GM23338 (cell line): ENCODE measurements at regions not wholly inside any gene's neighbourhood (a gene's known extent, or its start where the extent isn't known, plus 50 kb on each side); places are given as distances from the start of the nearest gene placed in this dataset.

Experiments used
- ATAC-seq: fragments of 200-7000 bp; cut with Tn5 transposase; 3 replicates; pipeline ENCODE4 v1.9.1; 2020
- DNase-seq: peaks from one replicate; pipeline ENCODE4 v3.0.0-alpha.2; 2015; ENCODE audit warnings: low spot score
- H2AFZ ChIP-seq: fragments of 200-600 bp; sonication (generic); 2 replicates; pipeline ENCODE4 v1.8.0; 2016; ENCODE audit warnings: antibody characterized with exemption, mild to moderate bottlenecking, moderate library complexity
- H3F3A ChIP-seq: fragments of 200-600 bp; sonication (generic); replicated peaks from 2 replicates; pipeline ENCODE4 v1.8.0; 2017; ENCODE audit warnings: antibody characterized with exemption, mixed run types, low read depth
- H3K27ac ChIP-seq: fragments of 200-600 bp; sonication (generic); 2 replicates; pipeline ENCODE4 v1.6.1; 2016; ENCODE audit warnings: low read depth
- H3K27me3 ChIP-seq: fragments of 200-600 bp; sonication (generic); 2 replicates; pipeline ENCODE4 v1.8.0; 2016; ENCODE audit warnings: mild to moderate bottlenecking, mixed run types, moderate library complexity; ENCODE audit not compliant: insufficient read depth
- H3K36me3 ChIP-seq: fragments of 200-600 bp; sonication (generic); 2 replicates; pipeline ENCODE4 v1.8.0; 2016; ENCODE audit warnings: mild to moderate bottlenecking; ENCODE audit not compliant: insufficient read depth
- H3K4me1 ChIP-seq: fragments of 200-600 bp; sonication (generic); 2 replicates; pipeline ENCODE4 v1.8.0; 2016; ENCODE audit warnings: mild to moderate bottlenecking, moderate library complexity; ENCODE audit not compliant: insufficient read depth
- H3K4me2 ChIP-seq: fragments of 200-600 bp; sonication (generic); 2 replicates; pipeline ENCODE4 v1.7.1; 2017; ENCODE audit warnings: mixed run types
- H3K4me3 ChIP-seq: fragments of 200-600 bp; sonication (generic); 2 replicates; pipeline ENCODE4 v1.6.1; 2016; ENCODE audit warnings: mixed run types
- H3K79me2 ChIP-seq: fragments of 200-600 bp; sonication (generic); replicated peaks from 2 replicates; pipeline ENCODE4 v1.8.0; 2017; ENCODE audit warnings: mild to moderate bottlenecking; ENCODE audit not compliant: insufficient read depth
- H3K9me2 ChIP-seq: fragments of 200-600 bp; sonication (generic); 2 replicates; pipeline ENCODE4 v1.8.0; 2017; ENCODE audit not compliant: insufficient read depth
- H4K20me1 ChIP-seq: fragments of 200-600 bp; sonication (generic); replicated peaks from 2 replicates; pipeline ENCODE4 v1.8.0; 2017; ENCODE audit warnings: mild to moderate bottlenecking; ENCODE audit not compliant: insufficient read depth
- H3K27ac Mint-ChIP-seq: 2 replicates; pipeline ENCODE4 v1.8.0; 2020; ENCODE audit warnings: inconsistent platforms, mild to moderate bottlenecking, moderate library complexity, mixed read lengths
- H3K27me3 Mint-ChIP-seq: 3 replicates; pipeline ENCODE4 v1.8.0; 2022; ENCODE audit warnings: low read depth, mild to moderate bottlenecking, moderate library complexity, mixed read lengths, inconsistent platforms; ENCODE audit not compliant: insufficient read depth, poor library complexity
- H3K36me3 Mint-ChIP-seq: 3 replicates; pipeline ENCODE4 v1.8.0; 2021; ENCODE audit warnings: low read depth, mild to moderate bottlenecking, inconsistent platforms, moderate library complexity, mixed read lengths
- H3K4me1 Mint-ChIP-seq: 3 replicates; pipeline ENCODE4 v1.8.0; 2020; ENCODE audit warnings: mild to moderate bottlenecking, inconsistent platforms, mixed read lengths
- H3K4me3 Mint-ChIP-seq: 3 replicates; pipeline ENCODE4 v1.8.0; 2021; ENCODE audit warnings: moderate library complexity, mild to moderate bottlenecking, inconsistent platforms, mixed read lengths
- H3K9me3 Mint-ChIP-seq: 3 replicates; pipeline ENCODE4 v1.8.0; 2020; ENCODE audit warnings: moderate library complexity, mild to moderate bottlenecking, inconsistent platforms, mixed read lengths
- CREB1 ChIP-seq: fragments of 250-450 bp; sonication (Bioruptor Pico); IDR thresholded peaks from 2 replicates; pipeline ENCODE4 v1.5.0; 2020; ENCODE audit warnings: low read depth, mild to moderate bottlenecking, moderate library complexity
- CTCF ChIP-seq, 2 experiments: fragments of 200-600 bp in 1 of 2; sonication (generic) in 1 of 2; conservative IDR thresholded peaks; 2 replicates each; pipeline versions ENCODE4 v1.5.1 to v1.6.1; 2016 to 2017; ENCODE audit warnings: antibody characterized with exemption in 2 of 2, low read depth in 2 of 2, mild to moderate bottlenecking in 2 of 2, moderate library complexity in 1 of 2
- EZH2 ChIP-seq: fragments of 200-600 bp; sonication (generic); IDR thresholded peaks from one replicate; pipeline ENCODE4 v1.8.0; 2017; ENCODE audit warnings: antibody characterized with exemption, mild to moderate bottlenecking, low read depth; ENCODE audit not compliant: unreplicated experiment
- EZH2phosphoT487 ChIP-seq: fragments of 200-600 bp; sonication (generic); IDR thresholded peaks from one replicate; pipeline ENCODE4 v1.8.1; 2018; ENCODE audit warnings: antibody characterized with exemption; ENCODE audit not compliant: unreplicated experiment
- JUNB ChIP-seq: IDR thresholded peaks from one replicate; pipeline ENCODE4 v1.6.1; 2016; ENCODE audit warnings: antibody characterized with exemption; ENCODE audit not compliant: unreplicated experiment
- NANOG ChIP-seq: IDR thresholded peaks from 2 replicates; pipeline ENCODE4 v1.6.1; 2016; ENCODE audit warnings: antibody characterized with exemption, borderline replicate concordance
- POLR2AphosphoS5 ChIP-seq: IDR thresholded peaks from 2 replicates; pipeline ENCODE4 v1.6.1; 2016; ENCODE audit warnings: antibody characterized with exemption, low read depth
- REST ChIP-seq: IDR thresholded peaks from one replicate; pipeline ENCODE4 v1.6.1; 2018; ENCODE audit warnings: antibody characterized with exemption; ENCODE audit not compliant: unreplicated experiment
- STAT1 ChIP-seq: IDR thresholded peaks from one replicate; pipeline ENCODE4 v1.6.1; 2016; ENCODE audit warnings: antibody characterized with exemption; ENCODE audit not compliant: unreplicated experiment
- ZNF114 ChIP-seq: fragments of 250-450 bp; sonication (Bioruptor Pico); IDR thresholded peaks from 2 replicates; pipeline ENCODE4 v1.5.0; 2020; ENCODE audit warnings: mild to moderate bottlenecking, moderate library complexity
- ZNF331 ChIP-seq: fragments of 250-450 bp; sonication (Bioruptor Pico); IDR thresholded peaks from 2 replicates; pipeline ENCODE4 v1.5.0; 2020; ENCODE audit warnings: low read depth, mild to moderate bottlenecking, moderate library complexity
- TF ChIP-seq, protein P1 (sequence below): fragments of 250-450 bp; sonication (Bioruptor Pico); IDR thresholded peaks from 2 replicates; pipeline ENCODE4 v1.5.0; 2020; ENCODE audit warnings: mild to moderate bottlenecking, moderate library complexity
- TF ChIP-seq, protein P2 (sequence below): IDR thresholded peaks from 2 replicates; pipeline ENCODE4 v1.6.1; 2016; ENCODE audit warnings: antibody characterized with exemption

DNA sequence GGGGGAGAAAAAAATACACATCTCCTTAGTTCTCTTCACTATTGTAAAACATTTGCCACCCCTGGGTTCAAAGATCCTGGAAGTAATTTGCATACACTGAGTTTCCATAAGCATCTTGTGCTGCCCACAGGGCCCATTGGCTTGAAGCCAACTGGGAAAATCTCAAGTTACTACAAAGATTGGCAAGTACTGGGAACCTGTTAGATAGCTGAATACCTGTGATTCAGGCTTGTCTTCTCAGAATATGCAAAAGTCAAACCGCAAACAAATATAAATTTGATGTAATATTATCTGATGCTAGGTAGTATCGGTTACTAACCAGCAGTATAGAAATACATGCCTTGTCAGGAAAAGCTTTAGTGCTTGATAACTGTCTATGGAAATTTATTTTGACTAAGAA lies 156.9 kb upstream of the FST start:
- H3K4me1 ChIP-seq: no peaks in the 10 kb centered on the region
- ATAC-seq (no peak), DNase-seq (no peak)
- H3K27me3 Mint-ChIP-seq: no peaks in the 10 kb centered on the region
- no peak overlapping the region for H3K27ac ChIP-seq
- peaks cover under 1% of the 10 kb centered on the region; the same call in 2 of the 3 replicates for H3K4me1 Mint-ChIP-seq
- no peaks in the 10 kb centered on the region for H3K36me3 ChIP-seq
- no peaks in the 10 kb centered on the region for H3K9me2 ChIP-seq
- TF ChIP-seq CREB1 (CRISPR knock-in tag) (no peak), CTCF (conservative IDR thresholded peaks at IDR 0.05; ENCODE audit: low read depth in 2 of 2) (no peak), POLR2AphosphoS5 (no peak), EZH2phosphoT487 (no peak), REST (no peak), STAT1 (no peak), ZNF114 (no peak), NANOG (no peak), ZNF331 (CRISPR knock-in tag) (no peak), JUNB (no peak), EZH2 (no peak)
- TF ChIP-seq, protein P1, sequence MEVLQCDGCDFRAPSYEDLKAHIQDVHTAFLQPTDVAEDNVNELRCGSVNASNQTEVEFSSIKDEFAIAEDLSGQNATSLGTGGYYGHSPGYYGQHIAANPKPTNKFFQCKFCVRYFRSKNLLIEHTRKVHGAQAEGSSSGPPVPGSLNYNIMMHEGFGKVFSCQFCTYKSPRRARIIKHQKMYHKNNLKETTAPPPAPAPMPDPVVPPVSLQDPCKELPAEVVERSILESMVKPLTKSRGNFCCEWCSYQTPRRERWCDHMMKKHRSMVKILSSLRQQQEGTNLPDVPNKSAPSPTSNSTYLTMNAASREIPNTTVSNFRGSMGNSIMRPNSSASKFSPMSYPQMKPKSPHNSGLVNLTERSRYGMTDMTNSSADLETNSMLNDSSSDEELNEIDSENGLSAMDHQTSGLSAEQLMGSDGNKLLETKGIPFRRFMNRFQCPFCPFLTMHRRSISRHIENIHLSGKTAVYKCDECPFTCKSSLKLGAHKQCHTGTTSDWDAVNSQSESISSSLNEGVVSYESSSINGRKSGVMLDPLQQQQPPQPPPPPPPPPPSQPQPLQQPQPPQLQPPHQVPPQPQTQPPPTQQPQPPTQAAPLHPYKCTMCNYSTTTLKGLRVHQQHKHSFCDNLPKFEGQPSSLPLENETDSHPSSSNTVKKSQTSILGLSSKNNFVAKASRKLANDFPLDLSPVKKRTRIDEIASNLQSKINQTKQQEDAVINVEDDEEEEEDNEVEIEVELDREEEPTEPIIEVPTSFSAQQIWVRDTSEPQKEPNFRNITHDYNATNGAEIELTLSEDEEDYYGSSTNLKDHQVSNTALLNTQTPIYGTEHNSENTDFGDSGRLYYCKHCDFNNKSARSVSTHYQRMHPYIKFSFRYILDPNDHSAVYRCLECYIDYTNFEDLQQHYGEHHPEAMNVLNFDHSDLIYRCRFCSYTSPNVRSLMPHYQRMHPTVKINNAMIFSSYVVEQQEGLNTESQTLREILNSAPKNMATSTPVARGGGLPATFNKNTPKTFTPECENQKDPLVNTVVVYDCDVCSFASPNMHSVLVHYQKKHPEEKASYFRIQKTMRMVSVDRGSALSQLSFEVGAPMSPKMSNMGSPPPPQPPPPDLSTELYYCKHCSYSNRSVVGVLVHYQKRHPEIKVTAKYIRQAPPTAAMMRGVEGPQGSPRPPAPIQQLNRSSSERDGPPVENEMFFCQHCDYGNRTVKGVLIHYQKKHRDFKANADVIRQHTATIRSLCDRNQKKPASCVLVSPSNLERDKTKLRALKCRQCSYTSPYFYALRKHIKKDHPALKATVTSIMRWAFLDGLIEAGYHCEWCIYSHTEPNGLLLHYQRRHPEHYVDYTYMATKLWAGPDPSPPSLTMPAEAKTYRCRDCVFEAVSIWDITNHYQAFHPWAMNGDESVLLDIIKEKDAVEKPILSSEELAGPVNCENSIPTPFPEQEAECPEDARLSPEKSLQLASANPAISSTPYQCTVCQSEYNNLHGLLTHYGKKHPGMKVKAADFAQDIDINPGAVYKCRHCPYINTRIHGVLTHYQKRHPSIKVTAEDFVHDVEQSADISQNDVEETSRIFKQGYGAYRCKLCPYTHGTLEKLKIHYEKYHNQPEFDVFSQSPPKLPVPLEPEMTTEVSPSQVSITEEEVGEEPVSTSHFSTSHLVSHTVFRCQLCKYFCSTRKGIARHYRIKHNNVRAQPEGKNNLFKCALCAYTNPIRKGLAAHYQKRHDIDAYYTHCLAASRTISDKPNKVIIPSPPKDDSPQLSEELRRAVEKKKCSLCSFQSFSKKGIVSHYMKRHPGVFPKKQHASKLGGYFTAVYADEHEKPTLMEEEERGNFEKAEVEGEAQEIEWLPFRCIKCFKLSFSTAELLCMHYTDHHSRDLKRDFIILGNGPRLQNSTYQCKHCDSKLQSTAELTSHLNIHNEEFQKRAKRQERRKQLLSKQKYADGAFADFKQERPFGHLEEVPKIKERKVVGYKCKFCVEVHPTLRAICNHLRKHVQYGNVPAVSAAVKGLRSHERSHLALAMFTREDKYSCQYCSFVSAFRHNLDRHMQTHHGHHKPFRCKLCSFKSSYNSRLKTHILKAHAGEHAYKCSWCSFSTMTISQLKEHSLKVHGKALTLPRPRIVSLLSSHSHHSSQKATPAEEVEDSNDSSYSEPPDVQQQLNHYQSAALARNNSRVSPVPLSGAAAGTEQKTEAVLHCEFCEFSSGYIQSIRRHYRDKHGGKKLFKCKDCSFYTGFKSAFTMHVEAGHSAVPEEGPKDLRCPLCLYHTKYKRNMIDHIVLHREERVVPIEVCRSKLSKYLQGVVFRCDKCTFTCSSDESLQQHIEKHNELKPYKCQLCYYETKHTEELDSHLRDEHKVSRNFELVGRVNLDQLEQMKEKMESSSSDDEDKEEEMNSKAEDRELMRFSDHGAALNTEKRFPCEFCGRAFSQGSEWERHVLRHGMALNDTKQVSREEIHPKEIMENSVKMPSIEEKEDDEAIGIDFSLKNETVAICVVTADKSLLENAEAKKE (CRISPR knock-in tag): no peak
- TF ChIP-seq, protein P2, sequence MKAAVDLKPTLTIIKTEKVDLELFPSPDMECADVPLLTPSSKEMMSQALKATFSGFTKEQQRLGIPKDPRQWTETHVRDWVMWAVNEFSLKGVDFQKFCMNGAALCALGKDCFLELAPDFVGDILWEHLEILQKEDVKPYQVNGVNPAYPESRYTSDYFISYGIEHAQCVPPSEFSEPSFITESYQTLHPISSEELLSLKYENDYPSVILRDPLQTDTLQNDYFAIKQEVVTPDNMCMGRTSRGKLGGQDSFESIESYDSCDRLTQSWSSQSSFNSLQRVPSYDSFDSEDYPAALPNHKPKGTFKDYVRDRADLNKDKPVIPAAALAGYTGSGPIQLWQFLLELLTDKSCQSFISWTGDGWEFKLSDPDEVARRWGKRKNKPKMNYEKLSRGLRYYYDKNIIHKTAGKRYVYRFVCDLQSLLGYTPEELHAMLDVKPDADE: no peak
- H3K4me3 Mint-ChIP-seq: no peak overlapping the region
- no peak overlapping the region for H3K27ac Mint-ChIP-seq
- H4K20me1 ChIP-seq: no peaks in the 10 kb centered on the region
- H3K4me2 ChIP-seq: no peak overlapping the region
- no peaks in the 10 kb centered on the region for H3F3A ChIP-seq
- no peaks in the 10 kb centered on the region for H3K36me3 Mint-ChIP-seq
- no peaks in the 10 kb centered on the region for H3K9me3 Mint-ChIP-seq
- no peak overlapping the region for H3K4me3 ChIP-seq
- no peaks in the 10 kb centered on the region for H3K27me3 ChIP-seq
- no peaks in the 10 kb centered on the region for H3K79me2 ChIP-seq
- no peak overlapping the region for H2AFZ ChIP-seq
